Renal pelvis (tissue), 1 donor: ENCODE measurements at regions not wholly inside any gene's neighbourhood (a gene's known extent, or its start where the extent isn't known, plus 50 kb on each side); places are given as distances from the start of the nearest gene placed in this dataset.

Source experiments
- DNase-seq: peaks from one replicate; pipeline ENCODE4 v3.0.0-alpha.2; 2013

GRCh38 chr1:79604490-79605198 lies 598.1 kb upstream of the ADGRL4 start:
- DNase-seq, result no peak

GRCh38 chr1:79603843-79604242 lies 597.3 kb upstream of the ADGRL4 start:
- no peak for DNase-seq

GRCh38 chr1:79599257-79599656 lies 592.7 kb upstream of the ADGRL4 start:
- no peak for DNase-seq

GRCh38 chr1:79595931-79596330 lies 589.4 kb upstream of the ADGRL4 start:
- DNase-seq, result no peak

- DNase-seq, result no peak
These were observed 587.7 kb upstream of the ADGRL4 start for GRCh38 chr1:79594121-79594698.

GRCh38 chr1:79592707-79593106 lies 586.2 kb upstream of the ADGRL4 start:
- DNase-seq, result no peak

- DNase-seq, result no peak
These were observed 582.2 kb upstream of the ADGRL4 start for GRCh38 chr1:79588719-79589118.

- DNase-seq, result no peak
These were observed 580.7 kb upstream of the ADGRL4 start for GRCh38 chr1:79587229-79587628.

- no peak for DNase-seq
These were observed 579.3 kb upstream of the ADGRL4 start for GRCh38 chr1:79585801-79586200.

GRCh38 chr1:79575424-79575823 lies 568.9 kb upstream of the ADGRL4 start:
- no peak for DNase-seq

- DNase-seq, result no peak
These were observed 561.9 kb upstream of the ADGRL4 start for GRCh38 chr1:79568411-79568810.

- no peak for DNase-seq
These were observed 555.0 kb upstream of the ADGRL4 start for GRCh38 chr1:79561521-79561978.

GRCh38 chr1:79556189-79556588 lies 549.7 kb upstream of the ADGRL4 start:
- no peak for DNase-seq

GRCh38 chr1:79554688-79555087 lies 548.2 kb upstream of the ADGRL4 start:
- no peak for DNase-seq

GRCh38 chr1:79551321-79551720 lies 544.8 kb upstream of the ADGRL4 start:
- no peak for DNase-seq

GRCh38 chr1:79550402-79550801 lies 543.9 kb upstream of the ADGRL4 start:
- DNase-seq, result no peak

GRCh38 chr1:79549201-79549600 lies 542.7 kb upstream of the ADGRL4 start:
- no peak for DNase-seq

- no peak for DNase-seq
These were observed 541.0 kb upstream of the ADGRL4 start for GRCh38 chr1:79547514-79547913.

GRCh38 chr1:79543394-79543793 lies 536.9 kb upstream of the ADGRL4 start:
- DNase-seq, result no peak

- no peak for DNase-seq
These were observed 532.5 kb upstream of the ADGRL4 start for GRCh38 chr1:79539001-79539400.

- no peak for DNase-seq
These were observed 526.0 kb upstream of the ADGRL4 start for GRCh38 chr1:79532555-79532954.

GRCh38 chr1:79531790-79532189 lies 525.3 kb upstream of the ADGRL4 start:
- no peak for DNase-seq

- no peak for DNase-seq
These were observed 523.9 kb upstream of the ADGRL4 start for GRCh38 chr1:79530476-79530875.

- DNase-seq, result no peak
These were observed 523.5 kb upstream of the ADGRL4 start for GRCh38 chr1:79530055-79530454.
